DMS53 (cell line): ENCODE measurements at regions not wholly inside any gene's neighbourhood (a gene's known extent, or its start where the extent isn't known, plus 50 kb on each side); places are given as distances from the start of the nearest gene placed in this dataset.
A peak's percentile ranks its signal among the peaks of the same experiment; 100 is the strongest.

ENCODE experiments used
- DNase-seq: peaks from one replicate; lab custom pipeline; 2025; lab: John Stamatoyannopoulos, UW

DNA sequence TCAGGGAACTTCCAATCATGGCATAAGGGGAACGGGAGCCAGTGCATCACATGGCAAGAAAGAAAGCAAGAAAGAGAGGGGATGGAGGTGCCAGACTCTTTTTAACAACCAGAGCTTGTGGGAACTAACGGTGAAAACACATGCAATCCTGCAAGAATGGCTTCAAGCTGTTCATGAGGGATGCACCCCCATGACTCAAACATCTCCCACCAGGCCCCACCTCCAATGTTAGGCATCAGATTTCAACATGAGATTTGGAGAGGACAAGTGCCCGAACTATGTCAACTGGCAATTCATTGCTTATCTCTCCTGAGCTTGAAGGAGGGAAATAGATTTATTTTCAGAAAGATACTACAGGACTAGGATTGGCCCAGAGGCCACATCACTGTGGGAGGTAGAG lies 270.0 kb downstream of the SLC4A3 start:
- no peak for DNase-seq

- DNase-seq = no peak
Measured at GRCh38 chr2:219901155-219901554, 273.7 kb downstream of the SLC4A3 start.

DNA sequence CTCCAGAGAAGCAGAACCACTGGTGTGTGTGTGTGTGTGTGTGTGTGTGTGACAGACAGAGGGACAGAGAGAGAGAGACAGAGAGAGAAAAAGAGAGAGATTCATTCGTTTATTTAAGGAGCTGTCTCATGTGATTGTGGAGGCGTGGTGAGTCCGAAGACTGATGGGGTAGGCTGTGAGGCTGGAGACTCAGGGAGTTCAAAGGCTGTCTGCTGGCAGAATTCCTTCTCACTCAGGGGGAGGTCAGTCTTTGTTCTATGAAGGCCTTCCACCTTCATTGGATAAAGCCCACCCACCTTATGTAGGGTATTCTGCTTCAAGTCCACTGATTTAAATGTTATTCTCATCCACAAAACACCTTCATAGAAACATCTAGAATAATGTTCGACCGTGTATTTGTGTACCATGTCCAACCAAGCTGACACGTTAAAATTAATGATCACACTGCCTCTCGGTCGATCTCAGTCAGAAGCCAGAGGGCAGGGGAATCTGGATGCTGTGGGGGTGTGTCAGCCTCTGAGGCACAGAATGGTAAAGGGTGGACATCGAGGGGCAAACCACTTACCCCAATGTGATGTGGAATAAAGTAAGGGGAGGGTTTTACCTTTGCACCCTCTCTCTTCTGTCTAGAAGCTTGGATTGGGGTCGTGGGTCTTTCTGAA lies 275.6 kb downstream of the SLC4A3 start:
- DNase-seq = no peak

DNA sequence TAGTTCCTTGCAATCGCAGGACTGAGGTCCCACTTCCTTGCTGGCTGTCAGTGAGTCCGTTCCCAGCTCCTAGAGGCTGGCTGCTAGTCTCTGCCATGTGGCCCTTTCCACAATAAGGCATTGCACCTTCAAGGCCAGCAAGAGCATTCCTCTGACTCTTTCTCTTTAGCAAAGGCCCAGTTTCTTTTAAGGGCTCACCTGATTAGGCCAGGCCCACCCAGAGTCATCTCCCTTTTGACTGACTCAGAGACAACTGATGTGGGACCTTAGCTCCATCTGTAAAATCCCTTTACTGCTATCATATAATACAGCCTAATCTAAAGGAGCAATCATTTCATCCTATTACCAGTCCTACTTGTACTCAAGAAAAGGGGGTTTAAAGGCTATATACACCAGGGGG lies 278.2 kb downstream of the SLC4A3 start:
- DNase-seq = no peak

DNA sequence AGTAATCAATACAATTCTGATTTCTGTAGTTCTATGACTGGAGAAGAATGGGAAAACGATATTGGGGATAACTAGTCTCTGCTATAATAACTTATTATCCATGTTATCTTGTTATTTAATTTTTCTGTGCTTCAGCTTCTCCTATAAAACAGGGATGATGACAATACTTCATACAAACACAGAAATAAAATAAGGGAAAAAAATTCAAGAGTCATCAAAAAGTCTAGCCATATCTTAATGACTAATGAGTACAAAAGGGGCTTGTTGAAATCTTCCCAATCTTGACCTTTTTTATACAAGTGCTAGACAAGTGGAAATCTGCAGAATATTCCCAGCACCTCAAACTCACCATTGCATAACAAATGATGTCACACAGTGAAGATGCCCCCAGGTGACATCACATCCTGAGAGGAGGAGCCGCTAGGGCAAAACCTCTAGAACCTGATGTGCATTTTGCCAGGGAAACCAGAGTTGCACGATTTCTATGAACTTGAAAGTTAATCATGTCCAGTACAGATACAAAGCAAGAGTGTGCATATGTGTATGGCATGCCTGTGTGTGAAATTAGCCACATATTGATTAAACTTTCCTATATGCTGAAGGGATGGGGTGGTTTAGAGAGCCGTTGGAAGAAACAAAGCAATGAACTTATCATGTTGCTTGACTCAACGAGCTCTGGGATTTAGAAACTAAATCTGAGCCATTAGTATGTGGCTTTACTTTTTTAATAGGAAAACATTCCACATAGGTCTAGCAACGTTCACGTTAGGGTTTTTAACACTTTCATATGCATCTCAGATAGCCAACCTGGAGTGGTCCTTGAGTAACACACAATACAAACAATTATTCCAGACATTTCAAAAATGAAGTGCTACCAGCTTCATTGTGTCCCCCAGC lies 278.9 kb downstream of the SLC4A3 start:
- peak; percentile 2 for DNase-seq

DNA sequence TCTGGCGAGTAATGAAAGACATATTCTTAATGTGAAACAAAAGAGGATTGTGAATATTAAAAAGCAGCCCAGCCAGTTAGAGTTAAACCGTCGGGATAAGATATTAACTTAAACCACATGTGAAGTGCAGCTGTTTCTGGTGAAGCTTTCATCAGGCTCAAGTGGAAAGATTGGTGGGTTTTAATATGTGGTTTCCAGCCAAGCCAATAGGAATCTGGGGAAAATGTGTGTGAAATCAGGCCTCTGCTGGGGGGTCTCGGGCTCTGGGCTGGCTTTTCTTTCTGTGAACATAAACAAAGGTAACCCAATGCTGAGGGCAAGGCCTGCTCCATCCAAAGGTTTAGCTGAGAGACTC lies 279.6 kb downstream of the SLC4A3 start:
- no peak for DNase-seq

- DNase-seq = no peak
Measured at GRCh38 chr2:219908538-219908937, 281.1 kb downstream of the SLC4A3 start.

DNA sequence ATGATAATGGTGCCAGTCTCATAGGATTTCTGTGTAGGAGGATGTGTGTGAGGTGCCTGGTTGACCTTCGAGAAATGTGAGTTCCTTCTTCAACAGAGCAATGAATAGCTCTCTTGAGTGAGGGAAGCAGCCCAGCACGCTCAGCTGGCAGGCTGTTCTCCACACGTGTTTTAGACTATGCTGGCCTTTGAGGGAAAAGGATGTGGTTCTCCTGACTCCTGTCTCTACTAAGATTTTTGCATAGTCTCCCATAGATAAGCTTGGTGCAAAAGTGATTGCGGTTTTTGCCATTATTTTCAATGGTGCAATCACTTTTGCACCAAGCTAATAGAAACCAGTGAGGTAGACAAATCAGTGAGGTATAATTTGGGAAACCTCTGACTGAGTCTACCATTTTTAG lies 284.1 kb downstream of the SLC4A3 start:
- DNase-seq = no peak

DNA sequence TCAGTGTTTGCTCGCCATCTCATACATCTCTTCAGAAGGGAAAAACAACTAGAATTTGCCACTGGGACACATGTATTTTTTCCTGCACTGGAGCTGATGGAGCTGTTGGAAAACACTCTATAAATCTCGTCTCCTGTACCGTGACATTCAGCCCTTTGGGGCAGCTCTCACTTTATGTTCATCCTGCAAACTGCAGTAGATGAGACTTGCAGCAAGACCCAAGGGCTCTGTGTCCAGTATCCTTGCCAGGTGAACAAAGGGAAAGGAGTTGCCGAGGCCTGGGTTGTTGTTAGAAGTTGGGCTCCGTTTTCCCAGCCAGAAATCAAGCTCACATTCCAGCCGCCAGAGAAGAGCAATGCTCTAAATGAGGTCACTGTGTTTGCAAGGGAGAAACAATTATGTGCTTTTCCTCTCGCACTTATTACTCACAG lies 285.1 kb downstream of the SLC4A3 start:
- DNase-seq = no peak

- no peak for DNase-seq
Measured at GRCh38 chr2:219914577-219914976, 287.1 kb downstream of the SLC4A3 start.

GRCh38 chr2:219916281-219916680 lies 288.9 kb downstream of the SLC4A3 start:
- DNase-seq = no peak

DNA sequence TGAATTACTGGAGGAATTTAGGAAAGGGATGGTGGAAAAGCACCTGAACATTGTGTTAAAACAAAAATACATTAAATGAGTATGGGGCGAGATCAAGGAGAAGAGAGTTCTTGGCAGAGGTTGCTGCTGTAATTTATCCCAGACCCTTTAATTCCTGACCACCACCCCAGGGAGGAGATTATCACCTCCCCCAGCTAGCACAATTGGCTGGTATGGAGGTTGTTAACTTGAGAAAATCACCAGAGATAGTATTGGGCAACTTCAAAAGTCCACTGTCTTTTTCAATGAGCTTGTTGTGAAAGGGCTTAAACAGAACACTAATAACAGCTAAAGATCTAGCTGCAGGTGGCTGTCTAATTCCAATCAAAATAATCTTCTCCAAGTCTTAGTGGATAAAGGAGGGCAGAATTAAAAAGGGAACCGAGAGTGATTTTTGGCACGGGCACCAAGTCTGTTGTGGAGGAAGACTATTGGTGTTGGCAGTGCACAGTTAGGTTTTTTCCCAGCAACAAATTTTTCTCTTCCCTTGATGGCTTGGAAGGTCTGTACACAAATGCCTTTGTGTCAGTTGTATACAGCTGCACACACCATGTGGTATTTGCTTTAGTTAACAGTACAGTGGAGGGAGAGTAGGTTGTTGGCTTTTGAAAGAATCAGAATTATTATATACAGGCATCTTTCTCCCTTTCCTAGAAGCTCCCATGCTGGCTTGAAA lies 289.5 kb downstream of the SLC4A3 start:
- DNase-seq = no peak

- DNase-seq = no peak
Measured at GRCh38 chr2:219918254-219918653, 290.8 kb downstream of the SLC4A3 start.

- DNase-seq = no peak
Measured at GRCh38 chr2:219918944-219919343, 291.5 kb downstream of the SLC4A3 start.

DNA sequence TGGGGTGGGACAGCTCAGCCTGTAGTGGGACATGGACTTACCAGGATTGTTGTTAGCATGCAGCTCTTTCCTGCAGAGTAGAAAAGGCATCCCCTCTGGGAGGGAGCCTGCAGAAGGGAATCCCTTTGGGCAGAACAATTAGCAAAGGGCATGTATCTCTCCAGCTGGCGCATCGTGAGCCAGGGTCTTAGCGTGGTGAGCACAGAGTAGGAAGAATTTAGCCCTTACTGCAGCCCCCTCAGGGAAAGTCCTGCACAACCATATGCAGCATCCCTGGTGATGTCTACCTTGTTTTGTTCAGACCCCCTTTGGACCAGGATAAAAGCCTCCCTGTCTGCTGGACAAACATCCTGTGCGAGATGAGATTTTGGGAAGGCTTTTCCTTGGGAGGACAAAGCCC lies 292.1 kb downstream of the SLC4A3 start:
- DNase-seq = no peak

- DNase-seq = no peak
Measured at GRCh38 chr2:219929835-219930234, 302.4 kb downstream of the SLC4A3 start.

GRCh38 chr2:219939647-219940046 lies 312.2 kb downstream of the SLC4A3 start:
- no peak for DNase-seq

- no peak for DNase-seq
Measured at GRCh38 chr2:219944866-219945265, 317.4 kb downstream of the SLC4A3 start.

DNA sequence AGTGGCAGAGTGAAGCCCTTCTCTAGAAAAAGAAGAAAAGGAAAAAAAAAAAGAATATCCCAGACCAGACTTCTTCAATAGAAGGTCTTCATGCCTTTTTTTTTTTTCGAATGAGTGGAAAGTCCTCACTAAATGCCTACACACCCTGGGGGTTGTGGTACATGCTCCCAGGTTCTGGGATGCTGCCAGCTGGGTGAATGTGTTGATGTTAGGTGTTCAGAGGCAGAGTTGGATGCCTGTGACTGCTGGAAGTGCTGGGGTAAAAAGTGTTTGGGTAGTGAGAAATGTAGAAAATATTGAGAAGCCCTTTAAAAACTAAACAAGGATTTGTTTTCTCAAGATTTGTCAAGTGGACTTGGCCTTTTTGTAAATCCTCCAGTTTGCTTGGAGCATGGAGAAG lies 318.6 kb downstream of the SLC4A3 start:
- DNase-seq = no peak

DNA sequence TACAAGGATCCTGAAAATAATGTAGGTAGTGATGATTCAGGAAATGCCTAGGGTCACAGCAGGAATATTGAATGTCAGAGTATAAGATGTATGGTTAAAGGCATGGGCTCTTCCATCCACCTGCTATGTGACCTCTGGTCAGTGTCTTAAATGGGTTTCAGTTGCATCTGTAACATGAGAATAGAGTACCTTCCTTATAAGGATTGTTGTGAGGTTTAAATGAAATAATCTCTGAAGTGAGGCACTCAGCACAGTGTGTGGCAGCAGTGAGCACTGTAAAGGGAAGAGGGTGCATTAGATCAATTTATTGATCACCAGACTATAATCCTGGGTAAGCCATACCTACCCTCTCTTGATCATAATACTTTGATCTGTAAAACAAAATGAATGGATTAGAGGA lies 319.1 kb downstream of the SLC4A3 start:
- no peak for DNase-seq

GRCh38 chr2:219947575-219947974 lies 320.1 kb downstream of the SLC4A3 start:
- DNase-seq = no peak

GRCh38 chr2:219949053-219949452 lies 321.6 kb downstream of the SLC4A3 start:
- DNase-seq = no peak

DNA sequence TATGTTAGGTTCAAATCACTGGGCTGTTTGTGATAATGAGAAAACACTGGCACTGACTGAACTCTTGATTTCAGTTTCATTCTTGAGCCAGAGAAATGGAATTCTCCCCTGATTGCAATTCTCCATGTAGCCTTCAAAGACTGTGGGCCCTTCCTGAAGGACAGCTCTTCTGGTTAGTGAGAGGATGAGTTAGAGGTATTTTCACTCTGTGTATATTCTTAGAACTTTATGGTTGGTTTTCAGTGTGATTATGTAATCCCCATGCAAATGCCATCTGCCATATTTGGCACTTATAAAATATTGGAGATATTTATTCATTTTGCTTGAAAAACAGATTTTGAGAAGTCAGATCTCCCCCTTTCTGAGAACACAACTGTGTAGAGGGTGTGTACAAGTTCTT lies 323.7 kb downstream of the SLC4A3 start:
- DNase-seq = no peak
